Urinary bladder (tissue), 3 donors: ENCODE measurements at regions not wholly inside any gene's neighbourhood (a gene's known extent, or its start where the extent isn't known, plus 50 kb on each side); places are given as distances from the start of the nearest gene placed in this dataset.

Experiments used
- DNase-seq: peaks from one replicate; pipeline ENCODE4 v3.0.0-alpha.2; 2015; ENCODE audit errors: extremely low spot score
- H3K27ac ChIP-seq: one replicate; pipeline ENCODE4 v1.5.1; 2013; ENCODE audit warnings: low read depth, mild to moderate bottlenecking, moderate library complexity
- H3K36me3 ChIP-seq: one replicate; pipeline ENCODE4 v1.6.1; 2013; ENCODE audit warnings: mild to moderate bottlenecking, moderate library complexity; ENCODE audit not compliant: insufficient read depth
- H3K4me1 ChIP-seq: one replicate; pipeline ENCODE4 v1.6.1; 2013; ENCODE audit warnings: mild to moderate bottlenecking, moderate library complexity; ENCODE audit not compliant: insufficient read depth
- H3K4me3 ChIP-seq: one replicate; pipeline ENCODE4 v1.5.1; 2013; ENCODE audit warnings: low read depth, low read length
- WGBS: extraction: QIAGEN DNeasy Blood & Tissue Kit; methylation state at CpG from one replicate; pipeline ENCODE4 v1.1.7; 2013; 5-methylcytosine and 5-hydroxymethylcytosine counted together
- donor health status: healthy with polysubstance abuse.
- donor health status: healthy.

GRCh38 chr1:238658763-238659162 lies 727.6 kb upstream of the CHRM3 start:
- Histone ChIP-seq H3K27ac (no peak overlapping the region), H3K4me1 (no peaks in the 10 kb centered on the region), H3K36me3 (no peaks in the 10 kb centered on the region), H3K4me3 (no peak overlapping the region)
- 43% methylated on average over 1 of the region's 1 CpG for WGBS
- no peak for DNase-seq

GRCh38 chr1:238653693-238654321 lies 732.6 kb upstream of the CHRM3 start:
- Histone ChIP-seq H3K4me1 (no peaks in the 10 kb centered on the region), H3K36me3 (no peaks in the 10 kb centered on the region), H3K27ac (no peak overlapping the region), H3K4me3 (no peak overlapping the region)
- no peak for DNase-seq
- WGBS, result 79% methylated on average over 4 of the region's 4 CpGs

- 87% methylated on average over 7 of the region's 7 CpGs for WGBS
- Histone ChIP-seq H3K4me1 (no peaks in the 10 kb centered on the region), H3K4me3 (no peak overlapping the region), H3K36me3 (no peaks in the 10 kb centered on the region), H3K27ac (no peak overlapping the region)
- no peak for DNase-seq
Measured at GRCh38 chr1:238652346-238652968, 733.9 kb upstream of the CHRM3 start.

- Histone ChIP-seq H3K4me3 (no peak overlapping the region), H3K4me1 (no peaks in the 10 kb centered on the region), H3K36me3 (no peaks in the 10 kb centered on the region), H3K27ac (no peak overlapping the region)
- no peak for DNase-seq
Measured at GRCh38 chr1:238649200-238649599, 737.2 kb upstream of the CHRM3 start.

- Histone ChIP-seq H3K4me3 (no peak overlapping the region), H3K36me3 (no peaks in the 10 kb centered on the region), H3K27ac (no peak overlapping the region), H3K4me1 (no peaks in the 10 kb centered on the region)
- 91% methylated on average over 4 of the region's 4 CpGs for WGBS
- DNase-seq, result no peak
Measured at GRCh38 chr1:238648751-238649150, 737.6 kb upstream of the CHRM3 start.

- Histone ChIP-seq H3K4me1 (no peaks in the 10 kb centered on the region), H3K36me3 (no peaks in the 10 kb centered on the region), H3K4me3 (no peak overlapping the region), H3K27ac (no peak overlapping the region)
- DNase-seq, result no peak
- WGBS, result 72% methylated on average over 1 of the region's 1 CpG
Measured at GRCh38 chr1:238648296-238648695, 738.1 kb upstream of the CHRM3 start.

- WGBS, result 21% methylated on average over 3 of the region's 3 CpGs
- no peaks in the 10 kb centered on the region for H3K4me1 ChIP-seq
- no peak overlapping the region for H3K27ac ChIP-seq
- DNase-seq, result no peak
- H3K4me3 ChIP-seq, result no peak overlapping the region
- no peaks in the 10 kb centered on the region for H3K36me3 ChIP-seq
Measured at GRCh38 chr1:238647877-238648276, 738.5 kb upstream of the CHRM3 start.

- no peaks in the 10 kb centered on the region for H3K36me3 ChIP-seq
- H3K4me3 ChIP-seq, result no peak overlapping the region
- no peak for DNase-seq
- WGBS, result 54% methylated on average over 4 of the region's 4 CpGs
- H3K4me1 ChIP-seq, result no peaks in the 10 kb centered on the region
- no peak overlapping the region for H3K27ac ChIP-seq
Measured at GRCh38 chr1:238642231-238642630, 744.1 kb upstream of the CHRM3 start.

GRCh38 chr1:238639861-238640260 lies 746.5 kb upstream of the CHRM3 start:
- Histone ChIP-seq H3K27ac (no peak overlapping the region), H3K4me1 (no peaks in the 10 kb centered on the region), H3K36me3 (no peaks in the 10 kb centered on the region), H3K4me3 (no peak overlapping the region)
- no peak for DNase-seq

- H3K4me1 ChIP-seq, result no peaks in the 10 kb centered on the region
- no peak overlapping the region for H3K4me3 ChIP-seq
- DNase-seq, result no peak
- 56% methylated on average over 2 of the region's 2 CpGs for WGBS
- H3K27ac ChIP-seq, result no peak overlapping the region
- H3K36me3 ChIP-seq, result no peaks in the 10 kb centered on the region
Measured at GRCh38 chr1:238628110-238628509, 737.4 kb upstream of the ZP4 start.

GRCh38 chr1:238624776-238625175 lies 734.1 kb upstream of the ZP4 start:
- no peak overlapping the region for H3K27ac ChIP-seq
- DNase-seq, result no peak
- H3K36me3 ChIP-seq, result no peaks in the 10 kb centered on the region
- H3K4me1 ChIP-seq, result no peaks in the 10 kb centered on the region
- H3K4me3 ChIP-seq, result no peak overlapping the region
- 76% methylated on average over 4 of the region's 4 CpGs for WGBS

- H3K4me1 ChIP-seq, result no peaks in the 10 kb centered on the region
- no peak overlapping the region for H3K27ac ChIP-seq
- no peaks in the 10 kb centered on the region for H3K36me3 ChIP-seq
- DNase-seq, result no peak
- H3K4me3 ChIP-seq, result no peak overlapping the region
- WGBS, result 93% methylated on average over 1 of the region's 1 CpG
Measured at GRCh38 chr1:238621405-238621804, 730.7 kb upstream of the ZP4 start.

- no peaks in the 10 kb centered on the region for H3K4me1 ChIP-seq
- H3K27ac ChIP-seq, result no peak overlapping the region
- H3K4me3 ChIP-seq, result no peak overlapping the region
- no peaks in the 10 kb centered on the region for H3K36me3 ChIP-seq
- no peak for DNase-seq
Measured at GRCh38 chr1:238619652-238620051, 728.9 kb upstream of the ZP4 start.

- Histone ChIP-seq H3K36me3 (no peaks in the 10 kb centered on the region), H3K27ac (no peak overlapping the region), H3K4me1 (no peaks in the 10 kb centered on the region), H3K4me3 (no peak overlapping the region)
- 83% methylated on average over 3 of the region's 3 CpGs for WGBS
- no peak for DNase-seq
Measured at GRCh38 chr1:238611406-238611805, 720.7 kb upstream of the ZP4 start.

- 78% methylated on average over 5 of the region's 5 CpGs for WGBS
- H3K4me3 ChIP-seq, result no peak overlapping the region
- H3K4me1 ChIP-seq, result no peaks in the 10 kb centered on the region
- DNase-seq, result no peak
- no peak overlapping the region for H3K27ac ChIP-seq
- no peaks in the 10 kb centered on the region for H3K36me3 ChIP-seq
Measured at GRCh38 chr1:238608144-238608543, 717.4 kb upstream of the ZP4 start.
